RWPE1 (cell line): ENCODE measurements at regions not wholly inside any gene's neighbourhood (a gene's known extent, or its start where the extent isn't known, plus 50 kb on each side); places are given as distances from the start of the nearest gene placed in this dataset.

Experiments
- CTCF ChIA-PET: fragments of 350-600 bp; sonication (Branson Sonifier 250); formaldehyde crosslinking; extraction: SDS; loops from one replicate; lab custom pipeline; 2021; lab: Yijun Ruan, JAX
- POLR2A ChIA-PET: fragments of 400-600 bp; formaldehyde crosslinking; extraction: SDS; loops from one replicate; lab custom pipeline; 2020; ENCODE audit warnings: antibody characterized with exemption; ENCODE audit not compliant: low non-redundant PET; lab: Yijun Ruan, JAX
- DNase-seq: peaks from one replicate; pipeline ENCODE4 v3.0.0; 2012; ENCODE audit warnings: low spot score
- H3K27ac ChIP-seq: fragments of 450-650 bp; 2 replicates; pipeline ENCODE4 v1.5.1; 2017
- CTCF ChIP-seq: fragments of 450-650 bp; conservative IDR thresholded peaks from 2 replicates; pipeline ENCODE4 v1.5.1; 2017; ENCODE audit warnings: low read depth, mild to moderate bottlenecking

- no peak overlapping the region for H3K27ac ChIP-seq
- no peak for DNase-seq
- CTCF ChIA-PET, result interaction anchor here (0.9 kb wide), 2 partner anchors 10 to 13 kb away, joined by 3 read pairs; no protein-coding TSS in a partner anchor
These were observed 138.2 kb upstream of the PLPP4 start for GRCh38 chr10:120318862-120319261.

GRCh38 chr10:120327675-120328074 lies 129.4 kb upstream of the PLPP4 start:
- CTCF ChIA-PET, result no interaction called here
- no peak for TF ChIP-seq CTCF
- DNase-seq, result no peak
- no peak overlapping the region for H3K27ac ChIP-seq
- POLR2A ChIA-PET, result no interaction called here

More at GRCh38 chr10:120318862-120319261, 138.2 kb upstream of the PLPP4 start:
- no peak for TF ChIP-seq CTCF
- POLR2A ChIA-PET, result no interaction called here

GRCh38 chr10:120328647-120329046 lies 128.4 kb upstream of the PLPP4 start:
- H3K27ac ChIP-seq, result no peak overlapping the region
- DNase-seq, result no peak
- POLR2A ChIA-PET, result no interaction called here
- no peak for TF ChIP-seq CTCF
- CTCF ChIA-PET, result interaction anchor here (0.9 kb wide), 1 partner anchor 9 kb away, joined by 3 read pairs; no protein-coding TSS in a partner anchor

GRCh38 chr10:120335553-120335952 lies 121.5 kb upstream of the PLPP4 start:
- DNase-seq, result no peak
- ChIA-PET CTCF (interaction anchor here (0.8 kb wide), 1 partner anchor 285 kb away, joined by 4 read pairs; no protein-coding TSS in a partner anchor), POLR2A (no interaction called here)
- no peak overlapping the region for H3K27ac ChIP-seq
- TF ChIP-seq CTCF, result no peak

- TF ChIP-seq CTCF, result no peak
- CTCF ChIA-PET, result interaction anchor here (0.5 to 1.7 kb wide), 10 partner anchors 10 to 403 kb away, joined by 3 to 7 read pairs (median 4); no protein-coding TSS in a partner anchor
- DNase-seq, result no peak
- POLR2A ChIA-PET, result no interaction called here
- no peak overlapping the region for H3K27ac ChIP-seq
These were observed 120.6 kb upstream of the PLPP4 start for GRCh38 chr10:120336306-120336910.

GRCh38 chr10:120336911-120337540 lies 120.0 kb upstream of the PLPP4 start:
- DNase-seq, result peak; percentile 20
- peak; percentile 75 for TF ChIP-seq CTCF
- POLR2A ChIA-PET, result no interaction called here
- no peak overlapping the region for H3K27ac ChIP-seq
- CTCF ChIA-PET, result interaction anchor here (0.5 to 1.7 kb wide), 11 partner anchors 9 to 404 kb away, joined by 3 to 7 read pairs (median 4); no protein-coding TSS in a partner anchor
